Bronchial epithelial cell (primary cell): ENCODE measurements at regions not wholly inside any gene's neighbourhood (a gene's known extent, or its start where the extent isn't known, plus 50 kb on each side); places are given as distances from the start of the nearest gene placed in this dataset.

ENCODE experiments used
- DNase-seq: peaks from one replicate; pipeline ENCODE4 v3.0.0-alpha.2; 2010; ENCODE audit warnings: low read depth
- FAIRE-seq: peaks from 2 replicates; lab custom pipeline; 2011; peaks lifted over from hg19 to GRCh38; lab: Jason Lieb, UNC
- H3K27me3 ChIP-seq: 2 replicates; pipeline ENCODE4 v1.5.1; 2011; ENCODE audit warnings: low read length; ENCODE audit not compliant: control insufficient read depth, insufficient read depth
- H3K36me3 ChIP-seq: 2 replicates; pipeline ENCODE4 v1.5.1; 2011; ENCODE audit warnings: low read length; ENCODE audit not compliant: control insufficient read depth, insufficient read depth
- H3K4me3 ChIP-seq: 2 replicates; pipeline ENCODE4 v1.5.1; 2011; ENCODE audit warnings: mild to moderate bottlenecking, low read depth, low read length, control low read depth
- TF ChIP-seq, protein P1 (sequence below): IDR thresholded peaks from 2 replicates; pipeline ENCODE4 v1.5.1; 2011; ENCODE audit warnings: mild to moderate bottlenecking, moderate library complexity, low read length, control low read depth, inconsistent platforms; ENCODE audit not compliant: insufficient read depth, severe bottlenecking

GRCh38 chr10:113444766-113445365 is 108.0 kb upstream of the HABP2 start:
- no peak overlapping the region for H3K4me3 ChIP-seq
- DNase-seq (no peak), FAIRE-seq (no peak)
- peaks cover 2% of the 10 kb centered on the region for H3K27me3 ChIP-seq
- no peaks in the 10 kb centered on the region for H3K36me3 ChIP-seq
- TF ChIP-seq, protein P1, sequence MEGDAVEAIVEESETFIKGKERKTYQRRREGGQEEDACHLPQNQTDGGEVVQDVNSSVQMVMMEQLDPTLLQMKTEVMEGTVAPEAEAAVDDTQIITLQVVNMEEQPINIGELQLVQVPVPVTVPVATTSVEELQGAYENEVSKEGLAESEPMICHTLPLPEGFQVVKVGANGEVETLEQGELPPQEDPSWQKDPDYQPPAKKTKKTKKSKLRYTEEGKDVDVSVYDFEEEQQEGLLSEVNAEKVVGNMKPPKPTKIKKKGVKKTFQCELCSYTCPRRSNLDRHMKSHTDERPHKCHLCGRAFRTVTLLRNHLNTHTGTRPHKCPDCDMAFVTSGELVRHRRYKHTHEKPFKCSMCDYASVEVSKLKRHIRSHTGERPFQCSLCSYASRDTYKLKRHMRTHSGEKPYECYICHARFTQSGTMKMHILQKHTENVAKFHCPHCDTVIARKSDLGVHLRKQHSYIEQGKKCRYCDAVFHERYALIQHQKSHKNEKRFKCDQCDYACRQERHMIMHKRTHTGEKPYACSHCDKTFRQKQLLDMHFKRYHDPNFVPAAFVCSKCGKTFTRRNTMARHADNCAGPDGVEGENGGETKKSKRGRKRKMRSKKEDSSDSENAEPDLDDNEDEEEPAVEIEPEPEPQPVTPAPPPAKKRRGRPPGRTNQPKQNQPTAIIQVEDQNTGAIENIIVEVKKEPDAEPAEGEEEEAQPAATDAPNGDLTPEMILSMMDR, result no peak

GRCh38 chr10:113445736-113446135 is 107.1 kb upstream of the HABP2 start:
- Histone ChIP-seq H3K36me3 (no peaks in the 10 kb centered on the region), H3K4me3 (no peak overlapping the region), H3K27me3 (peaks cover 2% of the 10 kb centered on the region)
- TF ChIP-seq, protein P1, result no peak
- DNase-seq (no peak), FAIRE-seq (no peak)

DNA sequence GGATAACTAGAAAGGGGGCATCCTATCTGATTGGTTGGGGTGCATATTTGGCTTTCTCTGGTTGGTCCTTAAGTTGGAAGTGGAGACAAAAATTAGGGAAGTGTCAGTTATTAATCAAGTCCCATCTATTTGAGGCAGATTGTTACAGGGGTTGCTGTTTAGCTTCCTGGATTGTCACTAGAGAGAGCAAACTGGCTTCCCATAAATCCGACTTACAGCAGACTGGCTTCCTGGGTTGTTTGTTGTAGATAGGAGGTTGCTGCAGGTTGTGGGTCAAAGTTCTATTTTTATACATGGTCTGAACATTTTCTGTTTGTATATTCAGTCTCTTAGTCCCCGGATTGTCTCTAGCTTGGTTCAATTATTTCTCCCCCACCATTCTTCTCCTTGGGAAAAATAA is 106.1 kb upstream of the HABP2 start:
- H3K27me3 ChIP-seq, result peaks cover 2% of the 10 kb centered on the region
- DNase-seq (no peak), FAIRE-seq (no peak)
- H3K36me3 ChIP-seq, result no peaks in the 10 kb centered on the region
- TF ChIP-seq, protein P1, result no peak
- H3K4me3 ChIP-seq, result no peak overlapping the region

GRCh38 chr10:113447278-113447677 is 105.6 kb upstream of the HABP2 start:
- FAIRE-seq, result no peak
- TF ChIP-seq, protein P1, result no peak
- no peak for DNase-seq
- peaks cover 2% of the 10 kb centered on the region for H3K27me3 ChIP-seq
- H3K36me3 ChIP-seq, result no peaks in the 10 kb centered on the region
- no peak overlapping the region for H3K4me3 ChIP-seq

DNA sequence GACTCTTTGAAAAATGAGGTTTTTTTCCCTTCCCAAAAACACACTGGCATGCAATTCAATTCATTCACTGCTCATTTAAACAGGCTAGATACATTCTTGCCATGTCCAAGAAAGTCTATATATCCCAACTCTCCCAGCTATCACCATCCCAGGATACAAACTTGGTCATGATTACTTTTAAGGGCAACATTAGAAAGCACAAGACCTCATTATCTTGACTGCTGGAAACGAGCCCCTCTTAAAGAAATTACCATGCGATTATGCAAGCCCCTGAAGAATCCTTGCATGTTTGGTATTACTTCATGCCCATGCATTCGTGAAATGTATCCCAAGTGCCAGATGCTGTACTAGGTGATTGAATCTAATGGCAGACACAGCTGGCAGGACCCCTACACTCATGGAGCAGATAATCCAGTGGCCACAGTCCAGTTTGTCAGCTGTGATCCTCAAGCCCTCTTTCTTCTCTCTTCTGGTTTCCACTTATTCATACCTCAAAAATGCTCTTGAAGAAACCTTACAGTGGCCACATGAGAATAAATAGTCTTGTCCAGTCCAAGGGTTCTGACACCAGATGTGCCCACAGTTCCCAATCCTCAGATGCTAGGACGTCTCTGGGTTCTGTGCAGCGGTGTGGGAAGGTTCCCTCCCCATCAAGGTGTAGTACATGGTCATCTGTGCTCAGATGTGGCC is 103.7 kb upstream of the HABP2 start:
- Histone ChIP-seq H3K4me3 (no peak overlapping the region), H3K27me3 (peaks cover 2% of the 10 kb centered on the region), H3K36me3 (no peaks in the 10 kb centered on the region)
- FAIRE-seq (peak; percentile 23), DNase-seq (no peak)
- TF ChIP-seq, protein P1, result no peak
